ENCODE measurements at regions not wholly inside any gene's neighbourhood (a gene's known extent, or its start where the extent isn't known, plus 50 kb on each side); places are given as distances from the start of the nearest gene placed in this dataset.
"Not testable (repeated sequence)": the region's sequence is repeated elsewhere in the genome, so short reads cannot be mapped to it uniquely, and the experiment has no call there.

GRCh38 chr7:121697731-121698316, 175.1 kb upstream of the PTPRZ1 start:
- TF ChIP-seq, protein P1, sequence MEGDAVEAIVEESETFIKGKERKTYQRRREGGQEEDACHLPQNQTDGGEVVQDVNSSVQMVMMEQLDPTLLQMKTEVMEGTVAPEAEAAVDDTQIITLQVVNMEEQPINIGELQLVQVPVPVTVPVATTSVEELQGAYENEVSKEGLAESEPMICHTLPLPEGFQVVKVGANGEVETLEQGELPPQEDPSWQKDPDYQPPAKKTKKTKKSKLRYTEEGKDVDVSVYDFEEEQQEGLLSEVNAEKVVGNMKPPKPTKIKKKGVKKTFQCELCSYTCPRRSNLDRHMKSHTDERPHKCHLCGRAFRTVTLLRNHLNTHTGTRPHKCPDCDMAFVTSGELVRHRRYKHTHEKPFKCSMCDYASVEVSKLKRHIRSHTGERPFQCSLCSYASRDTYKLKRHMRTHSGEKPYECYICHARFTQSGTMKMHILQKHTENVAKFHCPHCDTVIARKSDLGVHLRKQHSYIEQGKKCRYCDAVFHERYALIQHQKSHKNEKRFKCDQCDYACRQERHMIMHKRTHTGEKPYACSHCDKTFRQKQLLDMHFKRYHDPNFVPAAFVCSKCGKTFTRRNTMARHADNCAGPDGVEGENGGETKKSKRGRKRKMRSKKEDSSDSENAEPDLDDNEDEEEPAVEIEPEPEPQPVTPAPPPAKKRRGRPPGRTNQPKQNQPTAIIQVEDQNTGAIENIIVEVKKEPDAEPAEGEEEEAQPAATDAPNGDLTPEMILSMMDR (IDR thresholded peaks at IDR 0.05) = no peak
- H3K27ac ChIP-seq = no peak overlapping the region
- no peak for ATAC-seq

DNA sequence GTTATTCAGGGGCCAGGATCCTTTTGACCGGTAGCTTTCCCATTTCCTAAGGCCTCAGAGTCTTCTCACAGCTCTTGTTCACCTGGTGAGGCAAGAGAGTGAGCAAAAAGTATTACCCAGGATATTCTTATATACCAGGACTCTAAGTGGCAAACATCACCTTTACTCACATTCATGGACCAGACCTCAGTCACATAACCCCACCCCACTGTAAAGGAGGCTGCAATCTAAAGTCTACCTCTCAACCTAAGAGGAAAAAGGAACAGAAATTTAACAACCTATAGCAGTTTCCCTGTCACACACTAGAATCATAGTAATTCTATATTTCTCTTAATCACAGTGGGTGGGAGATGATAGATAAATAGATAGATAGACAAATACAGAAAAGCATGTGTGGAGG, 176.0 kb upstream of the PTPRZ1 start:
- Histone ChIP-seq H3K4me3 (no peak overlapping the region), H3K4me1 (no peaks in the 10 kb centered on the region), H3K36me3 (no peaks in the 10 kb centered on the region), H3K27me3 (no peaks in the 10 kb centered on the region), H3K9me3 (no peaks in the 10 kb centered on the region), H3K27ac (no peak overlapping the region)
- TF ChIP-seq, protein P1 (IDR thresholded peaks at IDR 0.05) = no peak
- ATAC-seq (no peak), DNase-seq (no peak)
- intact Hi-C loops (cut with DNase I) = no loop called here

More at GRCh38 chr7:121697731-121698316, 175.1 kb upstream of the PTPRZ1 start:
- Histone ChIP-seq H3K9me3 (no peaks in the 10 kb centered on the region), H3K4me3 (no peak overlapping the region), H3K36me3 (no peaks in the 10 kb centered on the region), H3K4me1 (no peaks in the 10 kb centered on the region), H3K27me3 (no peaks in the 10 kb centered on the region)
- no peak for DNase-seq
- intact Hi-C loops (cut with DNase I) = no loop called here

GRCh38 chr7:121689749-121690148, 183.2 kb upstream of the PTPRZ1 start:
- Histone ChIP-seq H3K4me1 (no peaks in the 10 kb centered on the region), H3K27ac (no peak overlapping the region), H3K36me3 (no peaks in the 10 kb centered on the region), H3K9me3 (no peaks in the 10 kb centered on the region), H3K27me3 (no peaks in the 10 kb centered on the region), H3K4me3 (no peak overlapping the region)
- intact Hi-C loops (cut with DNase I) = no loop called here
- TF ChIP-seq, protein P1 (IDR thresholded peaks at IDR 0.05) = no peak
- DNase-seq (no peak), ATAC-seq (no peak)

DNA sequence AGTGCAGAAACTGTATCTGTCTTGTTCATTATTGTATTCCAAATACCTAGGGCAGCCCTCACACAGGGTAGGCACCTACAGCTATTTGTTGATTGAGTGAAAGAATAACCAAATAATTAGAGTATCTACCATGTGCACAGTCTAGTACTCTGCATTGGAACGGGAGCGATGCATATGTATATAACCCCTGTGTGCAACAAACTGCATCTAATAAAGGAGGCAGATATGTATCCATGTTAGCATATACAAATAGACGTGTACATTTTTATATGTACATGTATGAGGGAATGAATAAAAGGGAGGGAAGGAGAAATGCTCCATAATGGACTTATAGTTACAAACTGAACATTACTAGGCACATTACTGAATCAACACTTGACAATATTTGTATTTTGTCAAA, 191.3 kb upstream of the PTPRZ1 start:
- Histone ChIP-seq H3K36me3 (no peaks in the 10 kb centered on the region), H3K9me3 (no peaks in the 10 kb centered on the region), H3K4me1 (no peaks in the 10 kb centered on the region), H3K27ac (no peak overlapping the region), H3K4me3 (no peak overlapping the region), H3K27me3 (no peaks in the 10 kb centered on the region)
- TF ChIP-seq, protein P1 (IDR thresholded peaks at IDR 0.05) = no peak
- ATAC-seq = no peak
- intact Hi-C loops (cut with DNase I) = no loop called here
- no peak for DNase-seq

- H3K4me3 ChIP-seq = no peak overlapping the region
- no peaks in the 10 kb centered on the region for H3K27me3 ChIP-seq
- H3K36me3 ChIP-seq = no peaks in the 10 kb centered on the region
- no peaks in the 10 kb centered on the region for H3K4me1 ChIP-seq
- intact Hi-C loops (cut with DNase I) = no loop called here
- TF ChIP-seq, protein P1 (IDR thresholded peaks at IDR 0.05) = no peak
- ATAC-seq (no peak), DNase-seq (no peak)
- no peak overlapping the region for H3K27ac ChIP-seq
- no peaks in the 10 kb centered on the region for H3K9me3 ChIP-seq
These were observed 196.8 kb upstream of the PTPRZ1 start for GRCh38 chr7:121676168-121676567.

DNA sequence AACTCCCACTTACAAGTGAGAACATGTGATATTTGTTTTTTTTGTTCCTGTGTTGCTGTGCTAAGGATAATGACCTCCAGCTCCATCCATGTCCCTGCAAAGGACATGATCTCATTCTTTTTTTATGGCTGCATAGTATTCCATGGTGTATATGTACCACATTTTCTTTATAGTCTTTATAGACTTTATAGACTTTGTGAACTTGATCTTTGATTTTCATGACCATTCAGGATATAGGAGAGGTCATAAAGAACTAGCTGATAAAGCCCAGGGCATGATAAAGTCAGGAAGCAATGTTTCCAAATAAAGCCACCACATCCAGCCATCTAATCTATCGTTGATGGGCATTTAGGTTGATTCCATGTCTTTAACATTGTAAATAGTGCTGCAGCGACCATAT, 198.5 kb upstream of the PTPRZ1 start:
- H3K4me3 ChIP-seq; H3K36me3 ChIP-seq; DNase-seq; H3K9me3 ChIP-seq; H3K27ac ChIP-seq; H3K4me1 ChIP-seq; H3K27me3 ChIP-seq; ATAC-seq; intact Hi-C loops (cut with DNase I): not testable (repeated sequence)

All from upper lobe of right lung (tissue), 1 donor.